Mesothelial cell of epicardium (in vitro differentiated cells): ENCODE measurements at regions not wholly inside any gene's neighbourhood (a gene's known extent, or its start where the extent isn't known, plus 50 kb on each side); places are given as distances from the start of the nearest gene placed in this dataset.
A peak's percentile ranks its signal among the peaks of the same experiment; 100 is the strongest.

Experiments used
- DNase-seq, 2 experiments: peaks; one replicate each; pipeline ENCODE4 v3.0.0; 2021; ENCODE audit warnings: low spot score in 2 of 2; ENCODE audit not compliant: unreplicated experiment in 2 of 2
- H3K27ac Mint-ChIP-seq: 2 replicates; pipeline ENCODE4 v1.8.0; 2021; ENCODE audit warnings: mixed read lengths
- H3K27me3 Mint-ChIP-seq: 2 replicates; pipeline ENCODE4 v1.8.0; 2021; ENCODE audit warnings: low read depth, mixed read lengths
- H3K36me3 Mint-ChIP-seq: 2 replicates; pipeline ENCODE4 v1.8.0; 2021; ENCODE audit warnings: mixed read lengths
- H3K4me1 Mint-ChIP-seq: 2 replicates; pipeline ENCODE4 v1.8.0; 2021; ENCODE audit warnings: mixed read lengths
- H3K4me3 Mint-ChIP-seq: 2 replicates; pipeline ENCODE4 v1.8.0; 2021; ENCODE audit warnings: mild to moderate bottlenecking, moderate library complexity, mixed read lengths
- H3K9me3 Mint-ChIP-seq: 2 replicates; pipeline ENCODE4 v1.8.0; 2021; ENCODE audit warnings: mixed read lengths
- TF ChIP-seq, protein P1 (sequence below): fragments of 200-600 bp; sonication (generic); IDR thresholded peaks from one replicate; pipeline ENCODE4 v1.5.0; 2021; ENCODE audit warnings: antibody characterized with exemption; ENCODE audit not compliant: unreplicated experiment

DNA sequence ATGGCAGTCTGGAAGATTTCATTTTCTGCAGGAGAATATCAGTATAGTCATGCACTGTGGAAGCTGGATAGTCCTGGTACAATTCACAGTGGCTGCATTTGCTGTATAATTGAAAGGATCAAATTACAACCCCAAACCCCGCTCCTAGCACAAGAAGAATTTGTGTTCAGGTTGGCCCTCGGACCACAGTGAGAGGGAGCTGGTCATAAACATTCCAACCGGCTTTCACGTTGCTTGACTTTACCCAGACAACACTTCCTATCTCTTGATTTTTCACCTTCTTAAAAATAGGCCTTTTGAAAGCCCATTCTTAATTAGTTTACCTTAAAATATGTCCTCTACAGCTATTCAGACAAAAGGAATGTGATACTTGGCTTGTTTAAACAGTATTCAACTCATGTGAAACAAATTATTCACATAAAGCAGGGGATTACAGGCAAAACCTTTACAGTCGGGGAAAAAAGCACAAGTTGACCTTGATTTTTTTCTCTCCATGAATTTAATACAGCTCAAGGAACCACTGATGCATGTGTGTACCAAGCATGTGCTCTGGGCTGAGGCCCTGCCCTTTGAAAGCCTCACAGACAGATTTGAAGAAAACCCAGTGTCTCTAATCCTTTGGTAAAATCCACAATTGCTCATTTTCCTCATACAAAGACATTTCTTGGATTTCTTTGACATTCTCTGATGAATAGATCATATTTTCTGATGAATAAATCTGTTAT, 143.0 kb upstream of the SOX11 start:
- H3K4me1 Mint-ChIP-seq, result peaks cover 22% of the 10 kb centered on the region
- TF ChIP-seq, protein P1, sequence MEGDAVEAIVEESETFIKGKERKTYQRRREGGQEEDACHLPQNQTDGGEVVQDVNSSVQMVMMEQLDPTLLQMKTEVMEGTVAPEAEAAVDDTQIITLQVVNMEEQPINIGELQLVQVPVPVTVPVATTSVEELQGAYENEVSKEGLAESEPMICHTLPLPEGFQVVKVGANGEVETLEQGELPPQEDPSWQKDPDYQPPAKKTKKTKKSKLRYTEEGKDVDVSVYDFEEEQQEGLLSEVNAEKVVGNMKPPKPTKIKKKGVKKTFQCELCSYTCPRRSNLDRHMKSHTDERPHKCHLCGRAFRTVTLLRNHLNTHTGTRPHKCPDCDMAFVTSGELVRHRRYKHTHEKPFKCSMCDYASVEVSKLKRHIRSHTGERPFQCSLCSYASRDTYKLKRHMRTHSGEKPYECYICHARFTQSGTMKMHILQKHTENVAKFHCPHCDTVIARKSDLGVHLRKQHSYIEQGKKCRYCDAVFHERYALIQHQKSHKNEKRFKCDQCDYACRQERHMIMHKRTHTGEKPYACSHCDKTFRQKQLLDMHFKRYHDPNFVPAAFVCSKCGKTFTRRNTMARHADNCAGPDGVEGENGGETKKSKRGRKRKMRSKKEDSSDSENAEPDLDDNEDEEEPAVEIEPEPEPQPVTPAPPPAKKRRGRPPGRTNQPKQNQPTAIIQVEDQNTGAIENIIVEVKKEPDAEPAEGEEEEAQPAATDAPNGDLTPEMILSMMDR, result no peak
- H3K27me3 Mint-ChIP-seq, result no peaks in the 10 kb centered on the region
- DNase-seq, result no peak
- no peak overlapping the region for H3K4me3 Mint-ChIP-seq
- peaks cover 8% of the 10 kb centered on the region for H3K36me3 Mint-ChIP-seq
- peaks cover 26% of the 10 kb centered on the region for H3K9me3 Mint-ChIP-seq
- H3K27ac Mint-ChIP-seq, result peak overlapping the region; percentile 97

DNA sequence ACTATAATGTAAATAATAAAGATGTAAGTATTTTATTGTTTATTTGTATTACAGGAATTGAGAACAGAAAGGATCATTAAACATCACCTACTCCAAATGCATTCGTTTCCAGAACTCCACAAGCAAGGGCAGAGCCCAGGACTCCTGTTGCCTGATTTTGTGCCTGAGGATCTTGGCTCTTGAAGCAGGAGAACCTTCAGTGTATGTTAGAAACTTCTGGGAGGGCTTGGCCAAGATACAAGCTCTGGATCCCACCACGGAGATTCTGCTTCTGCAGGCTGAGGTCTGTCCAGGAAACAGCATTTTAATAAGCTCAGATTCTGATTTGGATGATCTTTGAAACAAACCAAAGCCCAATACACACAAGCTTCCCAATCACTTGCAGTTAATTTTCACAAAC, 142.4 kb upstream of the SOX11 start:
- TF ChIP-seq, protein P1, result no peak
- peaks cover 24% of the 10 kb centered on the region for H3K9me3 Mint-ChIP-seq

DNA sequence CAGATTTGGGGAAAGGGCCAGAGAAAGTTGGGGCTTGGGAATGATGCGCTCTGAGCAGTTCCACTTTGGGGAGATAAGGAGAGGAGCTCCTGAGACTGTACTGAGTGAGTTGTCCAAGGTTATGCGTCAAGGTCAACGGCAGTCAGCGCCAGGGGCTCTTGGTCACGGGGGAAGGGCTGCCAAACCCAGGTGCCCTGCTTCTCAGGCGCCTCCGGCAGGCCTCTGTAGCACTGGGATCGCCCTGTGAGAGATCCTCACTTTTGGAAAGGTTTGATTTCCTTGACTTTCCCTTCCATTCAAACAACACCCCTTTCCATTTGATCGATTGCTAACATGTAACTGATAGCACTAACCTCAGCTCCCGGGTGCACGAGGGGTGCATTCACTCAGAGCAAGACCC, 136.5 kb upstream of the SOX11 start:
- TF ChIP-seq, protein P1, result no peak
- DNase-seq, result no peak
- Mint-ChIP-seq H3K27ac (no peak overlapping the region), H3K36me3 (no peaks in the 10 kb centered on the region), H3K4me3 (no peak overlapping the region), H3K4me1 (peaks cover 6% of the 10 kb centered on the region), H3K27me3 (no peaks in the 10 kb centered on the region), H3K9me3 (peaks cover 25% of the 10 kb centered on the region)

More for the DNA sequence above, 142.4 kb upstream of the SOX11 start:
- no peak for DNase-seq
- peaks cover 24% of the 10 kb centered on the region for H3K4me1 Mint-ChIP-seq
- H3K27ac Mint-ChIP-seq, result no peak overlapping the region
- no peaks in the 10 kb centered on the region for H3K27me3 Mint-ChIP-seq
- no peak overlapping the region for H3K4me3 Mint-ChIP-seq
- peaks cover 6% of the 10 kb centered on the region for H3K36me3 Mint-ChIP-seq

DNA sequence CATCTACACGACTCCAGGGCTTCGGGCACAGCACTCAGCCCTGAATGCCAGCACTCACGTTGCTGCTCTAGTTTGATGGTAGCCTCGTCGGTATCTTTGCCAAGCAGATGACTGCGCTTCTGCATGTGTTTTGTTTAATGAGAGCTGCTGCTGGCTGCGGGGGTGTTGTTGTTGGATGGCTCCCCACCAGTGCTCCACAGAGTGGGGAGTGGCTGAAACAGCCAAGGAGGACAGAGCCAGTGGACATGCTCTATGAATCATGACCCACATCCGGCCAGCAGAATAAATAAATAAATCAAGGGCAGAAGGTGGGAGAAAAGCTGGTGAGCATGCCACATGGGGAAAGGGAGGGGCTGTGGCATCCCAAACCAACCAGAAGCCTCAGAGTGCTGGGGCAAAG, 131.2 kb upstream of the SOX11 start:
- TF ChIP-seq, protein P1, result no peak
- no peak overlapping the region for H3K4me3 Mint-ChIP-seq
- no peaks in the 10 kb centered on the region for H3K4me1 Mint-ChIP-seq
- no peaks in the 10 kb centered on the region for H3K36me3 Mint-ChIP-seq
- peaks cover 16% of the 10 kb centered on the region for H3K9me3 Mint-ChIP-seq
- no peak for DNase-seq
- H3K27ac Mint-ChIP-seq, result no peak overlapping the region
- H3K27me3 Mint-ChIP-seq, result no peaks in the 10 kb centered on the region

DNA sequence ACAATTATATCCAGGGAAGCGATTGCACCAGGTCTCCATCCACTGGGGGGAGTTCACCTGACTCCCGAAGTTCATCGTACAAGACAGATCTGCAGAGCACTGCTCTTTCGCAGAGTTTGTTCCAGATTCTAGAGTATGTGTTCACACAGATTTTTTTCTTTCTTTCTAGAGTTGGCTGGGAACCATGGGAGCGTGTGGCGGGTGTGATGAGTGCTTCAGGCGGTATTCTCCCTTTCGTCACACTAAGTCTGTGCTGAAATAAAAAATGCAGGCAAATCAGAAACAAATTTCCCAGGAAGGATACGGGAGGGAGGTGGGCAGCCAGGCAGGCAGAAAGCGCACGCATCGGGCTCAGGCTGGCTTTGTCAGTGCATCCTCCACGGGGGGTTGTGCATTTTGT, 129.8 kb upstream of the SOX11 start:
- Mint-ChIP-seq H3K4me3 (no peak overlapping the region), H3K27ac (no peak overlapping the region), H3K36me3 (no peaks in the 10 kb centered on the region), H3K9me3 (peaks cover 15% of the 10 kb centered on the region), H3K4me1 (no peaks in the 10 kb centered on the region), H3K27me3 (no peaks in the 10 kb centered on the region)
- no peak for DNase-seq
- TF ChIP-seq, protein P1, result no peak
